OCI-LY1 (cell line): ENCODE measurements at regions not wholly inside any gene's neighbourhood (a gene's known extent, or its start where the extent isn't known, plus 50 kb on each side); places are given as distances from the start of the nearest gene placed in this dataset.

ENCODE experiments used
- EZH2 ChIP-seq: fragments of 200-600 bp; sonication (generic), shearing (Covaris generic); IDR thresholded peaks from 2 replicates; pipeline ENCODE4 v1.8.0; 2017; ENCODE audit warnings: borderline replicate concordance, mixed run types, mild to moderate bottlenecking, antibody characterized with exemption, low read length, moderate library complexity, mixed read lengths
- TF ChIP-seq, protein P1 (sequence below): fragments of 200-600 bp; sonication (generic), shearing (Covaris generic); IDR thresholded peaks from 2 replicates; pipeline ENCODE4 v1.5.1; 2017; ENCODE audit warnings: mild to moderate bottlenecking, antibody characterized with exemption, low read length, moderate library complexity, mixed read lengths

DNA sequence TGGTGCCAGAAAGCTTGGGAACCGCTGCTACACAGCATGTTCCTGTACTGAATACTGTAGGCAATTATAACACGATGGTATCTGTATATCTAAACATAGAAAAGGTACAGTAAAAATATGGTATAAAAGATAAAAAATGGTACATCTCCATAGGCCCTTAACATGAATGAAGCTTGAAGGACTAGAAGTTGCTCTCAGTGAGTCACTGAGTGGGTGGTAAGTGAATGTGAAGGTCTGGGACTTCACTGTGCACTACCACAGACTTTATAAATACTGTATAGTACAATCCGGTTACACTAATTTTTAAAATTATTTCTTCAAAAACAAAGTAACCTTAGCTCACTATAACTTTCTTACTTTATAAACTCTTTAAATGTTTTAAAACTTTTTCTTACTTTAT lies 819.9 kb upstream of the GRAMD2B start:
- TF ChIP-seq, protein P1, sequence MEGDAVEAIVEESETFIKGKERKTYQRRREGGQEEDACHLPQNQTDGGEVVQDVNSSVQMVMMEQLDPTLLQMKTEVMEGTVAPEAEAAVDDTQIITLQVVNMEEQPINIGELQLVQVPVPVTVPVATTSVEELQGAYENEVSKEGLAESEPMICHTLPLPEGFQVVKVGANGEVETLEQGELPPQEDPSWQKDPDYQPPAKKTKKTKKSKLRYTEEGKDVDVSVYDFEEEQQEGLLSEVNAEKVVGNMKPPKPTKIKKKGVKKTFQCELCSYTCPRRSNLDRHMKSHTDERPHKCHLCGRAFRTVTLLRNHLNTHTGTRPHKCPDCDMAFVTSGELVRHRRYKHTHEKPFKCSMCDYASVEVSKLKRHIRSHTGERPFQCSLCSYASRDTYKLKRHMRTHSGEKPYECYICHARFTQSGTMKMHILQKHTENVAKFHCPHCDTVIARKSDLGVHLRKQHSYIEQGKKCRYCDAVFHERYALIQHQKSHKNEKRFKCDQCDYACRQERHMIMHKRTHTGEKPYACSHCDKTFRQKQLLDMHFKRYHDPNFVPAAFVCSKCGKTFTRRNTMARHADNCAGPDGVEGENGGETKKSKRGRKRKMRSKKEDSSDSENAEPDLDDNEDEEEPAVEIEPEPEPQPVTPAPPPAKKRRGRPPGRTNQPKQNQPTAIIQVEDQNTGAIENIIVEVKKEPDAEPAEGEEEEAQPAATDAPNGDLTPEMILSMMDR = no peak
- TF ChIP-seq EZH2 = no peak
